IMR-90 (cell line): ENCODE measurements at regions not wholly inside any gene's neighbourhood (a gene's known extent, or its start where the extent isn't known, plus 50 kb on each side); places are given as distances from the start of the nearest gene placed in this dataset.

Source experiments
- ATAC-seq: fragments of 200-7000 bp; cut with Tn5 transposase; 2 replicates; pipeline ENCODE4 v1.9.1; 2020; ENCODE audit warnings: low read depth, mild to moderate bottlenecking, moderate library complexity
- BruUV-seq: library from RNA; stranded (reverse); fragments of 400-500 nt; replicated peaks from 2 replicates; lab custom pipeline; 2021; lab: Mats Ljungman, UMichigan
- CTCF ChIA-PET: fragments of 300-600 bp; formaldehyde crosslinking; extraction: SDS; loops from one replicate; lab custom pipeline; 2021; ENCODE audit warnings: antibody characterized with exemption; lab: Yijun Ruan, JAX
- POLR2A ChIA-PET: fragments of 300-600 bp; sonication (Branson Sonifier 250); formaldehyde crosslinking; loops from one replicate; lab custom pipeline; 2022; ENCODE audit warnings: antibody characterized with exemption; ENCODE audit not compliant: unreplicated experiment; lab: Charles Lee
- DNase-seq: peaks from one replicate; pipeline ENCODE4 v3.0.0; 2013
- H2AFZ ChIP-seq: replicated peaks from 2 replicates; pipeline ENCODE3; 2013; ENCODE audit warnings: low read length, mild to moderate bottlenecking; ENCODE audit not compliant: poor library complexity
- H2AK5ac ChIP-seq: 2 replicates; pipeline ENCODE4 v1.6.1; 2013; ENCODE audit warnings: low read depth, low read length, inconsistent platforms
- H2AK9ac ChIP-seq: replicated peaks from 2 replicates; pipeline ENCODE3; 2013; ENCODE audit warnings: mild to moderate bottlenecking, low read depth, low read length, moderate library complexity; ENCODE audit not compliant: poor library complexity
- H2BK120ac ChIP-seq: 2 replicates; pipeline ENCODE4 v1.6.1; 2013; ENCODE audit warnings: low read depth, low read length, inconsistent platforms
- H2BK15ac ChIP-seq: 3 replicates; pipeline ENCODE4 v1.6.1; 2013; ENCODE audit warnings: low read depth, low read length, inconsistent platforms
- H2BK20ac ChIP-seq: 2 replicates; pipeline ENCODE4 v1.6.1; 2013; ENCODE audit warnings: low read depth, mild to moderate bottlenecking, inconsistent platforms, low read length, moderate library complexity
- H2BK5ac ChIP-seq: 2 replicates; pipeline ENCODE4 v1.6.1; 2013; ENCODE audit warnings: mild to moderate bottlenecking, low read depth, low read length, inconsistent platforms; ENCODE audit not compliant: poor library complexity, severe bottlenecking
- H3K14ac ChIP-seq: replicated peaks from 2 replicates; pipeline ENCODE4 v1.6.1; 2013; ENCODE audit warnings: low read depth, low read length, inconsistent platforms
- H3K18ac ChIP-seq: 2 replicates; pipeline ENCODE4 v1.6.1; 2013; ENCODE audit warnings: low read depth, low read length, control low read depth
- H3K23ac ChIP-seq: 2 replicates; pipeline ENCODE4 v1.6.1; 2013; ENCODE audit warnings: low read depth, low read length, inconsistent platforms
- H3K27ac ChIP-seq: 2 replicates; pipeline ENCODE4 v1.5.1; 2013; ENCODE audit warnings: mild to moderate bottlenecking, control low read depth, low read length; ENCODE audit not compliant: insufficient read depth
- H3K27me3 ChIP-seq: 2 replicates; pipeline ENCODE4 v1.6.1; 2013; ENCODE audit warnings: low read length; ENCODE audit not compliant: control insufficient read depth, insufficient read depth
- H3K36me3 ChIP-seq: 2 replicates; pipeline ENCODE4 v1.6.1; 2013; ENCODE audit warnings: low read length, mixed read lengths; ENCODE audit not compliant: control insufficient read depth, insufficient read depth
- H3K4ac ChIP-seq: 2 replicates; pipeline ENCODE4 v1.6.1; 2013; ENCODE audit warnings: low read depth, low read length, inconsistent platforms
- H3K4me1 ChIP-seq: 2 replicates; pipeline ENCODE4 v1.6.1; 2013; ENCODE audit warnings: low read length, mixed read lengths; ENCODE audit not compliant: control insufficient read depth, insufficient read depth
- H3K4me2 ChIP-seq: 2 replicates; pipeline ENCODE4 v1.6.1; 2013; ENCODE audit warnings: low read depth, mild to moderate bottlenecking, control low read depth, low read length, moderate library complexity
- H3K4me3 ChIP-seq: 2 replicates; pipeline ENCODE4 v1.5.1; 2013; ENCODE audit warnings: low read depth, mild to moderate bottlenecking, control low read depth, low read length, moderate library complexity; ENCODE audit not compliant: insufficient read depth
- H3K56ac ChIP-seq: 2 replicates; pipeline ENCODE4 v1.6.1; 2013; ENCODE audit warnings: low read length, inconsistent platforms; ENCODE audit not compliant: insufficient read depth; ENCODE audit errors: extremely low read depth
- H3K79me1 ChIP-seq, 2 experiments: 2 replicates each; pipeline ENCODE4 v1.6.1; 2013; ENCODE audit warnings: low read length in 2 of 2, inconsistent platforms in 1 of 2, low read depth in 1 of 2
- H3K9ac ChIP-seq: 2 replicates; pipeline ENCODE4 v1.6.1; 2013; ENCODE audit warnings: low read depth, low read length, control low read depth
- H3K9me1 ChIP-seq: 2 replicates; pipeline ENCODE4 v1.6.1; 2013; ENCODE audit warnings: low read length, inconsistent platforms; ENCODE audit not compliant: insufficient read depth
- H3K9me3 ChIP-seq: 2 replicates; pipeline ENCODE4 v1.6.1; 2013; ENCODE audit warnings: low read length; ENCODE audit not compliant: control insufficient read depth, insufficient read depth
- H4K20me1 ChIP-seq: 2 replicates; pipeline ENCODE4 v1.6.1; 2013; ENCODE audit warnings: low read length, inconsistent platforms; ENCODE audit not compliant: insufficient read depth
- H4K5ac ChIP-seq: 2 replicates; pipeline ENCODE4 v1.6.1; 2013; ENCODE audit warnings: mild to moderate bottlenecking, low read depth, low read length, control low read depth
- H4K8ac ChIP-seq, 2 experiments: 2 replicates each; pipeline ENCODE4 v1.6.1; 2013; ENCODE audit warnings: low read depth in 2 of 2, low read length in 2 of 2, control low read depth in 1 of 2, inconsistent platforms in 1 of 2
- H4K91ac ChIP-seq: 2 replicates; pipeline ENCODE4 v1.6.1; 2013; ENCODE audit warnings: low read depth, low read length, inconsistent platforms; ENCODE audit not compliant: insufficient read depth
- CEBPB ChIP-seq: IDR thresholded peaks from 2 replicates; pipeline ENCODE4 v1.6.1; 2012; ENCODE audit warnings: low read depth, low read length, improper control_type of control experiment
- CHD1 ChIP-seq: IDR thresholded peaks from 2 replicates; pipeline ENCODE4 v1.6.1; 2012; ENCODE audit warnings: low read depth, low read length, improper control_type of control experiment
- CTCF ChIP-seq: conservative IDR thresholded peaks from 2 replicates; pipeline ENCODE4 v1.5.1; 2012; ENCODE audit warnings: mild to moderate bottlenecking, low read depth, low read length, improper control_type of control experiment
- ELK1 ChIP-seq: fragments of 150-350 bp; IDR thresholded peaks from 2 replicates; pipeline ENCODE4 v1.6.1; 2016; ENCODE audit warnings: low read depth, mild to moderate bottlenecking, low read length, moderate library complexity, borderline replicate concordance
- FOS ChIP-seq: fragments of 150-350 bp; IDR thresholded peaks from 2 replicates; pipeline ENCODE4 v1.6.1; 2016; ENCODE audit warnings: low read depth, low read length
- MAFK ChIP-seq: IDR thresholded peaks from 2 replicates; pipeline ENCODE4 v1.6.1; 2012; ENCODE audit warnings: low read depth, low read length, improper control_type of control experiment
- MAZ ChIP-seq: IDR thresholded peaks from 2 replicates; pipeline ENCODE4 v1.6.1; 2012; ENCODE audit warnings: low read depth, mild to moderate bottlenecking, low read length, improper control_type of control experiment, moderate library complexity, borderline replicate concordance
- MXI1 ChIP-seq: IDR thresholded peaks from 2 replicates; pipeline ENCODE4 v1.6.1; 2012; ENCODE audit warnings: low read depth, mild to moderate bottlenecking, low read length, moderate library complexity, borderline replicate concordance
- NFE2L2 ChIP-seq: fragments of 150-350 bp; IDR thresholded peaks from 2 replicates; pipeline ENCODE4 v1.6.1; 2016; ENCODE audit warnings: low read depth, mild to moderate bottlenecking, low read length
- POLR2A ChIP-seq: IDR thresholded peaks from 2 replicates; pipeline ENCODE4 v1.6.1; 2012; ENCODE audit warnings: mild to moderate bottlenecking, low read depth, low read length
- RAD21 ChIP-seq: IDR thresholded peaks from 2 replicates; pipeline ENCODE4 v1.6.1; 2012; ENCODE audit warnings: low read length, improper control_type of control experiment
- RCOR1 ChIP-seq: IDR thresholded peaks from 2 replicates; pipeline ENCODE4 v1.6.1; 2012; ENCODE audit warnings: mild to moderate bottlenecking, low read length, improper control_type of control experiment; ENCODE audit not compliant: insufficient replicate concordance
- RFX5 ChIP-seq: IDR thresholded peaks from 2 replicates; pipeline ENCODE4 v1.8.0; 2012; ENCODE audit warnings: low read depth, mild to moderate bottlenecking, low read length, moderate library complexity
- WGBS, 2 experiments: methylation state at CpG; one replicate each; pipeline versions ENCODE4 v1.1.5 to v1.1.7; 2013; ENCODE audit warnings: missing lambda C conversion rate in 2 of 2; ENCODE audit not compliant: insufficient read length in 1 of 2; ENCODE audit errors: extremely low coverage in 2 of 2; 5-methylcytosine and 5-hydroxymethylcytosine counted together
- dilution Hi-C: fragments of 300-500 bp; cut with HindIII; formaldehyde crosslinking; loops from one replicate; pipeline ENCODE4 v1.14.3; 2018; ENCODE audit warnings: low sequenced_read_pairs; ENCODE audit not compliant: unreplicated experiment
- in situ Hi-C: fragments of 300-500 bp; cut with MboI; formaldehyde crosslinking; loops from 3 replicates; pipeline ENCODE4 v1.14.3; 2019; ENCODE audit warnings: low sequenced_read_pairs, inconsistent platforms, mixed read lengths
- intact Hi-C: fragments of 100-400 bp; cut with micrococcal nuclease; formaldehyde crosslinking; loops from 2 replicates; pipeline ENCODE4 v1.10.0; 2022

GRCh38 chr3:176951144-176951543 is 246.1 kb downstream of the TBL1XR1 start:
- dilution Hi-C loops: no loop called here

More at GRCh38 chr3:176951144-176951543, 246.1 kb downstream of the TBL1XR1 start:
- in situ Hi-C loops: no loop called here
- no peak overlapping the region for H4K5ac ChIP-seq
- no peaks in the 10 kb centered on the region for H3K27me3 ChIP-seq
- no peak overlapping the region for H4K91ac ChIP-seq
- no peak overlapping the region for H3K27ac ChIP-seq
- H3K9me1 ChIP-seq: no peaks in the 10 kb centered on the region; the same call in 1 of the 2 replicates
- no TSS peak for BruUV-seq
- H3K18ac ChIP-seq: no peak overlapping the region
- H3K14ac ChIP-seq: no peak overlapping the region
- ATAC-seq: no peak; the same call in 1 of the 2 replicates
- no peak overlapping the region for H2AFZ ChIP-seq
- H2AK5ac ChIP-seq: 0 out of 2 replicates have a peak overlapping the region, but pooled peaks have one; percentile 59
- no CpG with 5 or more reads among the region's 3 CpGs for WGBS, 2 experiments
- H3K9ac ChIP-seq: no peak overlapping the region
- H3K4me2 ChIP-seq: no peak overlapping the region
- H4K8ac ChIP-seq: 0 out of 4 replicates have a peak overlapping the region, but pooled peaks of 1 of the 2 experiments have one; percentile 30
- H2BK20ac ChIP-seq: no peak overlapping the region; the same call in 1 of the 2 replicates
- intact Hi-C loops: no loop called here
- H3K56ac ChIP-seq: no peak overlapping the region
- H3K4me3 ChIP-seq: no peak overlapping the region
- H3K36me3 ChIP-seq: no peaks in the 10 kb centered on the region
- peak overlapping the region; percentile 58 for H3K4ac ChIP-seq
- no peaks in the 10 kb centered on the region for H4K20me1 ChIP-seq
- no peak for DNase-seq
- H3K79me1 ChIP-seq: no peaks in the 10 kb centered on the region
- TF ChIP-seq CTCF (no peak), MAFK (no peak), RCOR1 (no peak), FOS (no peak), ELK1 (no peak), POLR2A (no peak), CHD1 (no peak), MAZ (no peak), NFE2L2 (no peak), RAD21 (no peak), MXI1 (no peak), CEBPB (no peak), RFX5 (no peak)
- ChIA-PET POLR2A (no interaction called here), CTCF (no interaction called here)
- H3K9me3 ChIP-seq: no peaks in the 10 kb centered on the region
- no peak overlapping the region for H2BK15ac ChIP-seq
- peak overlapping the region; percentile 52; the same call in 1 of the 2 replicates for H2BK120ac ChIP-seq
- H3K23ac ChIP-seq: no peak overlapping the region
- peak overlapping the region; percentile 6 for H2BK5ac ChIP-seq
- H3K4me1 ChIP-seq: peaks cover 6% of the 10 kb centered on the region; the same call in 1 of the 2 replicates
- H2AK9ac ChIP-seq: peak overlapping the region; percentile 78
